GM13976 (cell line): ENCODE measurements at regions not wholly inside any gene's neighbourhood (a gene's known extent, or its start where the extent isn't known, plus 50 kb on each side); places are given as distances from the start of the nearest gene placed in this dataset.

ENCODE experiments used
- DNase-seq: peaks from one replicate; pipeline ENCODE4 v3.0.0; 2012; ENCODE audit warnings: low spot score
- CTCF ChIP-seq: IDR thresholded peaks from 2 replicates; pipeline ENCODE4 v1.5.1; 2012; ENCODE audit warnings: borderline replicate concordance, mild to moderate bottlenecking; ENCODE audit not compliant: insufficient read depth; ENCODE audit errors: extremely low read depth, missing control alignments, control extremely low read depth
- in situ Hi-C: fragments of 300-500 bp; cut with MboI; formaldehyde crosslinking; loops from one replicate; pipeline ENCODE4 v1.12.0; 2022; ENCODE audit warnings: low sequenced_read_pairs, mixed read lengths, inconsistent platforms; ENCODE audit not compliant: unreplicated experiment

GRCh38 chr21:43283136-43283924 lies 114.5 kb downstream of the CRYAA start:
- in situ Hi-C loops, result no loop called here
- no peak for TF ChIP-seq CTCF
- no peak for DNase-seq

GRCh38 chr21:43282358-43283120 lies 113.7 kb downstream of the CRYAA start:
- in situ Hi-C loops, result no loop called here
- DNase-seq, result no peak
- TF ChIP-seq CTCF, result no peak

GRCh38 chr21:43281661-43282357 lies 113.0 kb downstream of the CRYAA start:
- no peak for TF ChIP-seq CTCF
- DNase-seq, result no peak
- in situ Hi-C loops, result no loop called here

- no peak for DNase-seq
- in situ Hi-C loops, result no loop called here
- no peak for TF ChIP-seq CTCF
Measured at GRCh38 chr21:43280949-43281633, 112.3 kb downstream of the CRYAA start.

GRCh38 chr21:43279578-43279894 lies 110.7 kb downstream of the CRYAA start:
- in situ Hi-C loops, result no loop called here
- DNase-seq, result no peak
- TF ChIP-seq CTCF, result no peak
